Osteoblast (primary cell): ENCODE measurements at regions not wholly inside any gene's neighbourhood (a gene's known extent, or its start where the extent isn't known, plus 50 kb on each side); places are given as distances from the start of the nearest gene placed in this dataset.

Experiments used
- DNase-seq: peaks from one replicate; pipeline ENCODE4 v3.0.0; 2011; ENCODE audit warnings: low spot score, mixed read lengths; ENCODE audit not compliant: insufficient read length; ENCODE audit errors: missing footprints
- H2AFZ ChIP-seq: 2 replicates; pipeline ENCODE4 v1.6.0; 2011; ENCODE audit warnings: mild to moderate bottlenecking, low read length
- H3K27ac ChIP-seq: 2 replicates; pipeline ENCODE4 v1.5.1; 2011; ENCODE audit warnings: mild to moderate bottlenecking, low read depth, low read length, moderate library complexity
- H3K27me3 ChIP-seq: 2 replicates; pipeline ENCODE4 v1.6.0; 2012; ENCODE audit warnings: mild to moderate bottlenecking, control low read depth, inconsistent platforms, low read length, moderate library complexity; ENCODE audit not compliant: insufficient read depth
- H3K36me3 ChIP-seq: 2 replicates; pipeline ENCODE4 v1.5.1; 2011; ENCODE audit warnings: mild to moderate bottlenecking, low read length, control low read depth, moderate library complexity; ENCODE audit not compliant: insufficient read depth
- H3K4me1 ChIP-seq: 2 replicates; pipeline ENCODE4 v1.5.1; 2011; ENCODE audit warnings: mild to moderate bottlenecking, low read length, control low read depth, moderate library complexity; ENCODE audit not compliant: insufficient read depth
- H3K4me2 ChIP-seq: 2 replicates; pipeline ENCODE4 v1.6.0; 2011; ENCODE audit warnings: mild to moderate bottlenecking, low read length; ENCODE audit not compliant: insufficient read depth
- H3K4me3 ChIP-seq: fragments of 200-600 bp; sonication (generic); 3 replicates; pipeline ENCODE4 v1.5.1; 2012; ENCODE audit warnings: mild to moderate bottlenecking, low read length, inconsistent platforms; ENCODE audit not compliant: insufficient read depth
- H3K79me2 ChIP-seq: 2 replicates; pipeline ENCODE4 v1.6.0; 2012; ENCODE audit warnings: mild to moderate bottlenecking, low read length, control low read depth, inconsistent platforms; ENCODE audit not compliant: insufficient read depth
- H3K9me3 ChIP-seq: 2 replicates; pipeline ENCODE4 v1.5.1; 2011; ENCODE audit warnings: low read depth, low read length, control low read depth
- H4K20me1 ChIP-seq: 2 replicates; pipeline ENCODE4 v1.6.0; 2012; ENCODE audit warnings: mild to moderate bottlenecking, low read length, control low read depth; ENCODE audit not compliant: insufficient read depth
- CTCF ChIP-seq: IDR thresholded peaks from 2 replicates; pipeline ENCODE4 v1.5.1; 2011; ENCODE audit warnings: mild to moderate bottlenecking, low read depth, low read length, moderate library complexity; ENCODE audit errors: extremely low read depth

- Histone ChIP-seq H3K36me3 (peaks cover 19% of the 10 kb centered on the region), H3K27me3 (no peaks in the 10 kb centered on the region), H3K27ac (no peak overlapping the region), H3K4me1 (peaks cover 8% of the 10 kb centered on the region), H3K4me2 (no peak overlapping the region), H4K20me1 (peaks cover 20% of the 10 kb centered on the region), H3K9me3 (peaks cover 2% of the 10 kb centered on the region), H3K79me2 (peaks cover 43% of the 10 kb centered on the region), H3K4me3 (no peak overlapping the region), H2AFZ (no peak overlapping the region)
- no peak for DNase-seq
- TF ChIP-seq CTCF: no peak
Observed at GRCh38 chr16:85187886-85188285, 75.6 kb upstream of the CIBAR2 start.

- H2AFZ ChIP-seq: no peak overlapping the region
- H4K20me1 ChIP-seq: peaks cover 20% of the 10 kb centered on the region
- H3K4me1 ChIP-seq: peaks cover 8% of the 10 kb centered on the region
- H3K79me2 ChIP-seq: peaks cover 36% of the 10 kb centered on the region
- peaks cover 1% of the 10 kb centered on the region for H3K9me3 ChIP-seq
- TF ChIP-seq CTCF: no peak
- H3K27me3 ChIP-seq: no peaks in the 10 kb centered on the region
- no peak overlapping the region for H3K4me3 ChIP-seq
- DNase-seq: no peak
- peaks cover 14% of the 10 kb centered on the region for H3K36me3 ChIP-seq
- no peak overlapping the region for H3K27ac ChIP-seq
- no peak overlapping the region for H3K4me2 ChIP-seq
Observed at GRCh38 chr16:85188822-85189672, 76.8 kb upstream of the CIBAR2 start.

GRCh38 chr16:85190572-85190971 is 78.3 kb upstream of the CIBAR2 start:
- Histone ChIP-seq H3K79me2 (peaks cover 41% of the 10 kb centered on the region), H3K27ac (no peak overlapping the region)

More at GRCh38 chr16:85190572-85190971, 78.3 kb upstream of the CIBAR2 start:
- Histone ChIP-seq H4K20me1 (peaks cover 23% of the 10 kb centered on the region), H3K4me3 (no peak overlapping the region), H3K27me3 (no peaks in the 10 kb centered on the region), H3K36me3 (peaks cover 8% of the 10 kb centered on the region), H3K4me1 (peaks cover 8% of the 10 kb centered on the region), H2AFZ (no peak overlapping the region), H3K9me3 (no peaks in the 10 kb centered on the region), H3K4me2 (no peak overlapping the region)
- DNase-seq: no peak
- no peak for TF ChIP-seq CTCF
